Common myeloid progenitor, CD34-positive (primary cell): ENCODE measurements at regions not wholly inside any gene's neighbourhood (a gene's known extent, or its start where the extent isn't known, plus 50 kb on each side); places are given as distances from the start of the nearest gene placed in this dataset.
"Not testable (repeated sequence)": the region's sequence is repeated elsewhere in the genome, so short reads cannot be mapped to it uniquely, and the experiment has no call there.

Experiments used
- CTCF ChIA-PET: fragments of 350-600 bp; sonication (Branson Sonifier 250); formaldehyde crosslinking; loops from one replicate; lab custom pipeline; 2021; ENCODE audit warnings: antibody characterized with exemption; lab: Charles Lee
- POLR2A ChIA-PET: fragments of 350-600 bp; sonication (Branson Sonifier 250); formaldehyde crosslinking; loops from one replicate; lab custom pipeline; 2021; ENCODE audit warnings: antibody characterized with exemption; lab: Charles Lee
- DNase-seq, 3 donors: peaks; one replicate each; pipeline versions ENCODE4 v3.0.0 to v3.0.0-alpha.2; 2013
- H3K27ac ChIP-seq, 2 experiments: 1 replicate in 1 of 2; 2 replicates in 1 of 2; pipeline ENCODE4 v1.7.0; 2013; ENCODE audit warnings: inconsistent platforms in 2 of 2, low read length in 2 of 2, mild to moderate bottlenecking in 2 of 2, low read depth in 1 of 2, moderate library complexity in 1 of 2; ENCODE audit not compliant: severe bottlenecking in 2 of 2, insufficient read depth in 1 of 2, poor library complexity in 1 of 2
- H3K27me3 ChIP-seq, 5 experiments: replicated peaks in 2 of 5; 1 replicate in 3 of 5; 2 replicates in 2 of 5; pipeline versions ENCODE4 v1.6.1 to v1.7.0; 2013; ENCODE audit warnings: low read length in 4 of 5, mild to moderate bottlenecking in 2 of 5, moderate library complexity in 2 of 5, inconsistent platforms in 1 of 5; ENCODE audit not compliant: insufficient read depth in 5 of 5, control insufficient read depth in 4 of 5
- H3K36me3 ChIP-seq, 4 experiments: 1 replicate in 2 of 4; 2 replicates in 2 of 4; pipeline versions ENCODE4 v1.6.1 to v1.7.0; 2013; ENCODE audit warnings: low read length in 3 of 4, control low read depth in 1 of 4, mild to moderate bottlenecking in 1 of 4; ENCODE audit not compliant: control insufficient read depth in 4 of 4, insufficient read depth in 4 of 4
- H3K4me1 ChIP-seq, 4 experiments: 1 replicate in 3 of 4; 2 replicates in 1 of 4; pipeline versions ENCODE4 v1.6.1 to v1.7.1; 2013; ENCODE audit warnings: low read length in 3 of 4, mild to moderate bottlenecking in 3 of 4, control low read depth in 1 of 4, inconsistent platforms in 1 of 4, moderate library complexity in 1 of 4; ENCODE audit not compliant: control insufficient read depth in 4 of 4, insufficient read depth in 4 of 4; ENCODE audit errors: control extremely low read depth in 1 of 4
- H3K4me3 ChIP-seq, 7 experiments: 1 replicate in 4 of 7; 2 replicates in 3 of 7; pipeline versions ENCODE4 v1.5.1 to v1.7.0; 2013; ENCODE audit warnings: mild to moderate bottlenecking in 7 of 7, low read length in 6 of 7, moderate library complexity in 6 of 7, inconsistent platforms in 2 of 7, low read depth in 2 of 7, control low read depth in 1 of 7; ENCODE audit not compliant: insufficient read depth in 4 of 7, control insufficient read depth in 1 of 7; ENCODE audit errors: extremely low read depth in 1 of 7
- H3K9me3 ChIP-seq, 5 experiments: 1 replicate in 4 of 5; 2 replicates in 1 of 5; pipeline versions ENCODE4 v1.6.1 to v1.7.1; 2013; ENCODE audit warnings: low read length in 4 of 5, mild to moderate bottlenecking in 2 of 5, inconsistent platforms in 1 of 5, low read depth in 1 of 5, moderate library complexity in 1 of 5; ENCODE audit not compliant: control insufficient read depth in 4 of 5, insufficient read depth in 2 of 5; ENCODE audit errors: control extremely low read depth in 1 of 5
- WGBS: methylation state at CpG from one replicate; pipeline ENCODE4 v1.1.5; 2013; ENCODE audit not compliant: insufficient coverage; 5-methylcytosine and 5-hydroxymethylcytosine counted together

DNA sequence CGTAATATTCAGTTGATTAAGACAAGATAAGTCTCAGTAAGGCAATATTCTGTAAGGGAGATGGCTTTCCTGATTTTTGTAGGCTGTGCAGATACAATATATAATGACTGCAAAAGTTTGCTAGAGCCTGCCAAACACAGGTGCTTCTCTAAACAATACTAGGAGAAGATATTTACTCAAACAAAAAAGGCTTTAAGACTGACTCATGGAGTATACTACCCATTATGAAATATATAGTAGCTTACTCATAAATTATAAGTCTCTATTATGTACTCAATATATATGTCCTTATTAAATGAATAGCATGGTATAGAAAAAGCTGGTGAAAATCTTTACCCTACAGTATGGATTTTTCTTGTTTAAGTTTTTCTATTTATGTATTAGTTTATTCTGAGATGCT lies 93.2 kb upstream of the IL15 start:
- DNase-seq = no peak
- Histone ChIP-seq H3K4me1 (no peaks in the 10 kb centered on the region), H3K27me3 (no peaks in the 10 kb centered on the region), H3K4me3 (no peak overlapping the region), H3K36me3 (no peaks in the 10 kb centered on the region), H3K27ac (no peak overlapping the region), H3K9me3 (peaks cover 0 to 7% (median 0%) of the 10 kb centered on the region in 5 experiments)
- POLR2A ChIA-PET = no interaction called here
- CTCF ChIA-PET = no interaction called here
- no CpG with 5 or more reads among the region's 1 CpG for WGBS

- Histone ChIP-seq H3K4me3 (no peak overlapping the region), H3K9me3 (peaks cover 0 to 2% (median 0%) of the 10 kb centered on the region in 5 experiments), H3K27me3 (no peaks in the 10 kb centered on the region), H3K27ac (no peak overlapping the region), H3K4me1 (no peaks in the 10 kb centered on the region), H3K36me3 (no peaks in the 10 kb centered on the region)
- ChIA-PET POLR2A (no interaction called here), CTCF (no interaction called here)
- no CpG with 5 or more reads among the region's 2 CpGs for WGBS
- DNase-seq = no peak
Measured at GRCh38 chr4:141543706-141544105, 92.7 kb upstream of the IL15 start.

DNA sequence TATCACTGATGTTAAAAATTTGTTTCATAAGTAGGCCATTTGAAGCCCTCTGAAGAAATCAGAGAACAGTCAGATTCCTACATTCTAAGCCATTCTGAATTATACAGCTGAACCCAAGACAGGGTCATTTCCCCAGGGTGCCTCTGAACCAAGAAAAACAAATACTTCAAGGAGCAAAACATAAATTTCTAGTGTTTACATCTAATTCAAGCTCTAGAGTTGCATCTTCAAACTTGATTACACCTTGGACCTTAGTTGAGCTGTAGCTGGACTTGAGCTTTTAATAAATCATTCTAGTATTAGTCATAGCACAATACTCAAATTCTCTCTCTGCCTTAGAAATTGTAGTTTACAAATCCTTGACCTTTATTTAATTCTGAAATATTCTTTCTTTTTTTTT lies 87.6 kb upstream of the IL15 start:
- ChIA-PET POLR2A (no interaction called here), CTCF (interaction anchor here (0.7 kb wide), 1 partner anchor 375 kb away, joined by 3 read pairs; no protein-coding TSS in a partner anchor)
- Histone ChIP-seq H3K4me3 (no peak overlapping the region), H3K27me3 (no peaks in the 10 kb centered on the region), H3K4me1 (no peaks in the 10 kb centered on the region), H3K9me3 (no peaks in the 10 kb centered on the region), H3K27ac (no peak overlapping the region), H3K36me3 (no peaks in the 10 kb centered on the region)
- no peak for DNase-seq

DNA sequence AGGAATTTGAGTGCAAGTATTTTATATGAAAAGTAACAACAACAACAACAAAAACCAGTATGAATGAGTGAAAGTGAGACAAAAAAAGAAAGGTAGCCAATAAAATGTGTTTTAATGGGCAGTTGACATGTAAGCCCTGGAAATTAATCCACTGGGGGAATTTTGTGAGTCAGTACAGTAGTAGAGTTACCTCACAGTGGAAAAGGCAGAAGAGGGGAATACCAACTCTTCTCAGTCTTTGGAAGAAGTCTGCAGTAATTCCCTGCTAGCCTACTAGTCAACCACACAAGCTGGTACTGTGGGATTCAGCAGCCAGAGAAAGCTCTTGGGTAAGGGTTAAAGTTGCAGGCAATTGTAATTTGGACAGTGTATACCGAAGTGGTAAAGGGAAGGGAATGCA lies 76.3 kb upstream of the IL15 start:
- Histone ChIP-seq H3K9me3 (no peaks in the 10 kb centered on the region), H3K36me3 (no peaks in the 10 kb centered on the region), H3K4me3 (no peak overlapping the region), H3K4me1 (no peaks in the 10 kb centered on the region), H3K27me3 (no peaks in the 10 kb centered on the region), H3K27ac (no peak overlapping the region)
- CTCF ChIA-PET = interaction anchor here (0.6 kb wide), 1 partner anchor 708 kb away, joined by 3 read pairs; no protein-coding TSS in a partner anchor
- POLR2A ChIA-PET = no interaction called here
- WGBS = 100% methylated on average over 1 of the region's 1 CpG
- DNase-seq = no peak

DNA sequence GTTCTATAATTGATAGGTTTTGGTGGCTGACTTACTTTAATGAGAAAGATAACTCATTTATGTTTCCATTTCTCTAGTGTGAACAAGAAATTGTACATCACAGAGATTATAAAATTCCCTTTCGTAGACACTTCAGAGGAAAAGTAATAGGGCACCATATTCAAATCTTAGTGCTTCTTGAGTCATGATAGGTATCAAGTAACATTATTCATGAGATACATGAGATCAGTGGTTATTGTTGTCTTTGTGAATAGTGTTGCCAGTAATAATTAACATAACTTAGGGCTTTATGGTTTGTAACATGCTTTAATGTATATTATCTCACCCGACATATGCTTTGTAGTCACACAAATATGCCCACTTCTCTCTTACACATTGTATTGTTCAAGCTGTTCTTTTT lies 73.7 kb upstream of the IL15 start:
- Histone ChIP-seq H3K4me1 (no peaks in the 10 kb centered on the region), H3K9me3 (no peaks in the 10 kb centered on the region), H3K27me3 (no peaks in the 10 kb centered on the region), H3K36me3 (no peaks in the 10 kb centered on the region), H3K4me3 (no peak overlapping the region), H3K27ac (no peak overlapping the region)
- ChIA-PET CTCF (no interaction called here), POLR2A (no interaction called here)
- DNase-seq = no peak
- WGBS = no CpG with 5 or more reads among the region's 2 CpGs

GRCh38 chr4:141563723-141564122 lies 72.7 kb upstream of the IL15 start:
- Histone ChIP-seq H3K27ac (no peak overlapping the region), H3K36me3 (no peaks in the 10 kb centered on the region), H3K9me3 (no peaks in the 10 kb centered on the region), H3K4me1 (no peaks in the 10 kb centered on the region), H3K27me3 (no peaks in the 10 kb centered on the region), H3K4me3 (no peak overlapping the region)
- POLR2A ChIA-PET = no interaction called here
- no peak for DNase-seq
- CTCF ChIA-PET = no interaction called here

GRCh38 chr4:141564961-141565360 lies 71.4 kb upstream of the IL15 start:
- H3K4me1 ChIP-seq, H3K9me3 ChIP-seq, POLR2A ChIA-PET, H3K4me3 ChIP-seq, H3K36me3 ChIP-seq, H3K27ac ChIP-seq, DNase-seq, CTCF ChIA-PET, H3K27me3 ChIP-seq: not testable (repeated sequence)
- WGBS = 98% methylated on average over 6 of the region's 15 CpGs
